Brain microvascular endothelial cell (primary cell): ENCODE measurements at regions not wholly inside any gene's neighbourhood (a gene's known extent, or its start where the extent isn't known, plus 50 kb on each side); places are given as distances from the start of the nearest gene placed in this dataset.

Experiments used
- DNase-seq: peaks from one replicate; pipeline ENCODE4 v3.0.0-alpha.2; 2020
- H3K27ac ChIP-seq: fragments of 250-450 bp; sonication (Bioruptor Pico); 2 replicates; pipeline ENCODE4 v1.5.1; 2020; ENCODE audit warnings: mild to moderate bottlenecking, moderate library complexity
- H3K27me3 ChIP-seq: fragments of 250-450 bp; sonication (Bioruptor Pico); replicated peaks from 2 replicates; pipeline ENCODE4 v1.5.1; 2020; ENCODE audit warnings: mild to moderate bottlenecking
- H3K36me3 ChIP-seq: fragments of 250-450 bp; sonication (Bioruptor Pico); replicated peaks from 2 replicates; pipeline ENCODE4 v1.5.1; 2020; ENCODE audit warnings: mild to moderate bottlenecking
- H3K4me3 ChIP-seq: 2 replicates; pipeline ENCODE4 v1.5.1; 2011; ENCODE audit warnings: low read depth, mild to moderate bottlenecking, control low read depth, low read length, moderate library complexity
- CTCF ChIP-seq: IDR thresholded peaks from 2 replicates; pipeline ENCODE4 v1.5.1; 2011; ENCODE audit warnings: low read depth, mild to moderate bottlenecking, moderate library complexity, low read length, control low read depth, inconsistent platforms; ENCODE audit errors: missing control alignments
- in situ Hi-C: cut with HindIII; loops from 2 replicates; pipeline ENCODE4 v1.10.0; 2017; ENCODE audit warnings: low sequenced_read_pairs, low pct_ligation_motif_present

- Histone ChIP-seq H3K27ac (no peak overlapping the region), H3K27me3 (no peaks in the 10 kb centered on the region), H3K4me3 (no peak overlapping the region), H3K36me3 (no peaks in the 10 kb centered on the region)
- in situ Hi-C loops = no loop called here
- no peak for DNase-seq
- no peak for TF ChIP-seq CTCF
These were observed 720.7 kb downstream of the PCDH18 start for GRCh38 chr4:136811496-136812077.

- in situ Hi-C loops = no loop called here
- H3K27ac ChIP-seq = no peak overlapping the region
- no peak for TF ChIP-seq CTCF
These were observed 721.7 kb downstream of the PCDH18 start for GRCh38 chr4:136810626-136811025.

DNA sequence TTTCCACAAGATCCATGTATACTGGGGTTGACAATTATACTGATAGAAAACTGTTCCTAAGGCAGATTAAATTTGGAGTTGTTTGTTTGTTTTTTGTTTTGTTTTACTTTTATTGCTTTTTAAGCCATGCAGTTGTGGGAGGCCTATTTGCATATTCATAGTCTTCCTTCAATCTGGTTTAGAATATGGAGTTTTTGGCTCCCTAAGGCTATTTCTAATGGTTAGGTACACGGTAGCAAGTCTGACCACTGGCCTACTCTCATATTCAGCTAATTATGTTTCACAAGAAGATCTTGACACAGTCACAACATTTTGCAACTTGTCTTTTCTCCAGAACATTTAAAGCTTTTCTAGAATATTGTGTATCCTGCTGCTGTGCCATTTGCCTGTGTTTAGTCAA lies 725.5 kb downstream of the PCDH18 start:
- TF ChIP-seq CTCF = no peak
- H3K36me3 ChIP-seq = no peaks in the 10 kb centered on the region
- no peak overlapping the region for H3K27ac ChIP-seq
- H3K27me3 ChIP-seq = no peaks in the 10 kb centered on the region
- DNase-seq = no peak
- in situ Hi-C loops = no loop called here
- H3K4me3 ChIP-seq = no peak overlapping the region

More at GRCh38 chr4:136810626-136811025, 721.7 kb downstream of the PCDH18 start:
- no peak overlapping the region for H3K4me3 ChIP-seq
- H3K36me3 ChIP-seq = no peaks in the 10 kb centered on the region
- no peaks in the 10 kb centered on the region for H3K27me3 ChIP-seq
- no peak for DNase-seq

DNA sequence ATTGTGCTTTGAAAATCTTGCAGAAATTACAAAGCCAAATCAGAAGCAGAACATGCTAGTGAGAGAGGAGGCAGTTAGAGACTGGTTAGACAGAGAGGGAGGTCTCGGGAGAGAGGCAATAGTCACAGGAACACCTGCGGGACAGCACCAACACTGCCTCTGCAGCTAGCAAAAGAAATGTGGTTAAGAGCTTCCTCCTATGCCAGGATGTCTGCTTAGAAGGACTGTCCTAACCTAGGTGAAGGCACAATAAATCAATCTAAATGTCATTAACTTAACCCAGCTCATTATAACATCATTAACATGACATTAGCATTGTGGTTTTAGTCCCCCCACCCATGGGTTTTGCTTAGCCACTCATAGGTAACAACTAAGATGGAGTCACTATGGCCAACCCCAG lies 726.7 kb downstream of the PCDH18 start:
- no peak overlapping the region for H3K27ac ChIP-seq

GRCh38 chr4:136803433-136803832 lies 728.9 kb downstream of the PCDH18 start:
- H3K36me3 ChIP-seq = no peaks in the 10 kb centered on the region
- peak; percentile 12 for DNase-seq
- no peak for TF ChIP-seq CTCF
- no peak overlapping the region for H3K4me3 ChIP-seq
- no peak overlapping the region for H3K27ac ChIP-seq
- in situ Hi-C loops = no loop called here
- H3K27me3 ChIP-seq = no peaks in the 10 kb centered on the region

More for the DNA sequence above, 726.7 kb downstream of the PCDH18 start:
- TF ChIP-seq CTCF = no peak
- in situ Hi-C loops = no loop called here
- Histone ChIP-seq H3K36me3 (no peaks in the 10 kb centered on the region), H3K27me3 (no peaks in the 10 kb centered on the region), H3K4me3 (no peak overlapping the region)
- DNase-seq = no peak

DNA sequence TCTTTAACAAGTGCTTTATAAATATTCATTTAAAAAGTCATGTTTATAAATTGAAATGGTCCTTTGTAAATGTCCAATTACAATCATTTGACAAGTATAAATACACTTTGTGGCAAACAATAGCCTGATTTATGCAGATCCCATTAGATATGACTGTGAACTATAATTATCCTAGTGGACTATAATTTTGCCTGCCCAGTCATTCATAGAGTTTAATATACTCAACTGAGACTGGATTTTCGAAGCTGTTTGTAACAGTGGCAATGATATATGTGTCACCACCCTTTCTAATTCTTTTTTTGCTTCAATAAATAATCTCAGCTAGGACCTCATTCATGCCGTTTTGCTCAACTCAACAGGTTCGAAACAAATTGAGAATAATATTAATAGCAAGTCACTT lies 732.0 kb downstream of the PCDH18 start:
- DNase-seq = no peak
- no peaks in the 10 kb centered on the region for H3K36me3 ChIP-seq
- no peak for TF ChIP-seq CTCF
- H3K27ac ChIP-seq = no peak overlapping the region
- H3K4me3 ChIP-seq = no peak overlapping the region
- no peaks in the 10 kb centered on the region for H3K27me3 ChIP-seq
- in situ Hi-C loops = no loop called here
